ENCODE measurements at regions not wholly inside any gene's neighbourhood (a gene's known extent, or its start where the extent isn't known, plus 50 kb on each side); places are given as distances from the start of the nearest gene placed in this dataset.

- H3K4me3 ChIP-seq (ENCODE audit: low read length in 2 of 2), result no peak overlapping the region
- peaks cover 0 to 1% of the 10 kb centered on the region in 2 donors for H3K4me1 ChIP-seq (ENCODE audit: control insufficient read depth in 2 of 2, insufficient read depth in 1 of 2, low read depth in 1 of 2, low read length in 2 of 2)
- WGBS, 2 donors (ENCODE audit: extremely low coverage in 2 of 2, insufficient read length in 2 of 2, insufficient replicate concordance in 1 of 2), result 100% methylated on average over 1 of the region's 11 CpGs; no CpG with 5 or more reads in 1 of the 2 donors
- H3K27ac ChIP-seq (replicated peaks; ENCODE audit: low read length), result no peak overlapping the region
- no peak overlapping the region for H3K4ac ChIP-seq (ENCODE audit: low read length)
- H2BK5ac ChIP-seq (ENCODE audit: low read length), result no peak overlapping the region
- no peak overlapping the region for H3K18ac ChIP-seq (ENCODE audit: low read length)
- DNase-seq (ENCODE audit: low spot score), result no peak
- H3K9ac ChIP-seq (ENCODE audit: low read depth, low read length, poor library complexity), result no peak overlapping the region
- H3K9me3 ChIP-seq (replicated peaks in 1 of 2; ENCODE audit: control insufficient read depth in 2 of 2, insufficient read depth in 1 of 2, low read depth in 1 of 2, low read length in 2 of 2), result no peaks in the 10 kb centered on the region
- no peak overlapping the region for H2BK120ac ChIP-seq (ENCODE audit: low read depth, low read length)
- H3K27me3 ChIP-seq (ENCODE audit: control insufficient read depth in 3 of 3, insufficient read depth in 3 of 3, low read depth in 1 of 3, low read length in 3 of 3), result no peaks in the 10 kb centered on the region
- H2AFZ ChIP-seq (ENCODE audit: low read length), result no peak overlapping the region
- no peak overlapping the region for H2BK15ac ChIP-seq (ENCODE audit: low read length)
- H2BK12ac ChIP-seq (ENCODE audit: low read length), result no peak overlapping the region
- no peak overlapping the region for H3K14ac ChIP-seq (ENCODE audit: low read length)
- no peaks in the 10 kb centered on the region for H3K79me1 ChIP-seq (ENCODE audit: low read depth, low read length)
- no peak overlapping the region for H2AK5ac ChIP-seq (ENCODE audit: low read depth, low read length)
- H4K91ac ChIP-seq (ENCODE audit: low read depth, low read length, poor library complexity), result no peak overlapping the region
- no peak overlapping the region for H3K4me2 ChIP-seq (ENCODE audit: insufficient read depth, low read length, poor library complexity, severe bottlenecking)
- H4K8ac ChIP-seq (ENCODE audit: low read depth, low read length), result no peak overlapping the region
- no peaks in the 10 kb centered on the region for H3K36me3 ChIP-seq (replicated peaks in 1 of 2; ENCODE audit: control insufficient read depth in 2 of 2, insufficient read depth in 2 of 2, low read length in 2 of 2)
- no peak overlapping the region for H3K23ac ChIP-seq (ENCODE audit: low read depth, low read length, poor library complexity)
Measured at GRCh38 chr3:72214066-72214951, 429.4 kb upstream of the PROK2 start.

GRCh38 chr3:72213296-72214065 is 428.5 kb upstream of the PROK2 start:
- no peak overlapping the region for H3K4me3 ChIP-seq (ENCODE audit: low read length in 2 of 2)
- peaks cover 0 to 1% of the 10 kb centered on the region in 2 donors for H3K4me1 ChIP-seq (ENCODE audit: control insufficient read depth in 2 of 2, insufficient read depth in 1 of 2, low read depth in 1 of 2, low read length in 2 of 2)
- no peaks in the 10 kb centered on the region for H3K27me3 ChIP-seq (ENCODE audit: control insufficient read depth in 3 of 3, insufficient read depth in 3 of 3, low read depth in 1 of 3, low read length in 3 of 3)
- H2AK5ac ChIP-seq (ENCODE audit: low read depth, low read length), result no peak overlapping the region
- no peak overlapping the region for H3K18ac ChIP-seq (ENCODE audit: low read length)
- no peak overlapping the region for H3K14ac ChIP-seq (ENCODE audit: low read length)
- no peak overlapping the region for H3K9ac ChIP-seq (ENCODE audit: low read depth, low read length, poor library complexity)
- no peak overlapping the region for H3K27ac ChIP-seq (replicated peaks; ENCODE audit: low read length)
- no peak overlapping the region for H2AFZ ChIP-seq (ENCODE audit: low read length)
- DNase-seq (ENCODE audit: low spot score), result no peak
- H3K23ac ChIP-seq (ENCODE audit: low read depth, low read length, poor library complexity), result no peak overlapping the region
- no peak overlapping the region for H2BK120ac ChIP-seq (ENCODE audit: low read depth, low read length)
- no CpG with 5 or more reads among the region's 10 CpGs for WGBS, 2 donors (ENCODE audit: extremely low coverage in 2 of 2, insufficient read length in 2 of 2, insufficient replicate concordance in 1 of 2)
- no peak overlapping the region for H4K91ac ChIP-seq (ENCODE audit: low read depth, low read length, poor library complexity)
- H3K79me1 ChIP-seq (ENCODE audit: low read depth, low read length), result no peaks in the 10 kb centered on the region
- no peak overlapping the region for H2BK5ac ChIP-seq (ENCODE audit: low read length)
- H3K4ac ChIP-seq (ENCODE audit: low read length), result no peak overlapping the region
- H4K8ac ChIP-seq (ENCODE audit: low read depth, low read length), result no peak overlapping the region
- no peaks in the 10 kb centered on the region for H3K36me3 ChIP-seq (replicated peaks in 1 of 2; ENCODE audit: control insufficient read depth in 2 of 2, insufficient read depth in 2 of 2, low read length in 2 of 2)
- no peaks in the 10 kb centered on the region for H3K9me3 ChIP-seq (replicated peaks in 1 of 2; ENCODE audit: control insufficient read depth in 2 of 2, insufficient read depth in 1 of 2, low read depth in 1 of 2, low read length in 2 of 2)
- H2BK15ac ChIP-seq (ENCODE audit: low read length), result no peak overlapping the region
- H3K4me2 ChIP-seq (ENCODE audit: insufficient read depth, low read length, poor library complexity, severe bottlenecking), result no peak overlapping the region
- no peak overlapping the region for H2BK12ac ChIP-seq (ENCODE audit: low read length)

- Histone ChIP-seq H3K23ac (ENCODE audit: low read depth, low read length, poor library complexity) (no peak overlapping the region), H3K79me1 (ENCODE audit: low read depth, low read length) (no peaks in the 10 kb centered on the region), H2AFZ (ENCODE audit: low read length) (no peak overlapping the region), H2BK5ac (ENCODE audit: low read length) (no peak overlapping the region), H4K8ac (ENCODE audit: low read depth, low read length) (no peak overlapping the region), H3K4me1 (ENCODE audit: control insufficient read depth in 2 of 2, insufficient read depth in 1 of 2, low read depth in 1 of 2, low read length in 2 of 2) (peaks cover 0 to 1% of the 10 kb centered on the region in 2 donors), H3K4me3 (ENCODE audit: low read length in 2 of 2) (no peak overlapping the region), H2AK5ac (ENCODE audit: low read depth, low read length) (no peak overlapping the region), H3K9ac (ENCODE audit: low read depth, low read length, poor library complexity) (no peak overlapping the region), H3K4ac (ENCODE audit: low read length) (no peak overlapping the region), H3K27ac (replicated peaks; ENCODE audit: low read length) (no peak overlapping the region), H3K4me2 (ENCODE audit: insufficient read depth, low read length, poor library complexity, severe bottlenecking) (no peak overlapping the region), H2BK12ac (ENCODE audit: low read length) (no peak overlapping the region), H3K27me3 (ENCODE audit: control insufficient read depth in 3 of 3, insufficient read depth in 3 of 3, low read depth in 1 of 3, low read length in 3 of 3) (no peaks in the 10 kb centered on the region), H3K36me3 (replicated peaks in 1 of 2; ENCODE audit: control insufficient read depth in 2 of 2, insufficient read depth in 2 of 2, low read length in 2 of 2) (no peaks in the 10 kb centered on the region), H3K14ac (ENCODE audit: low read length) (no peak overlapping the region), H3K9me3 (replicated peaks in 1 of 2; ENCODE audit: control insufficient read depth in 2 of 2, insufficient read depth in 1 of 2, low read depth in 1 of 2, low read length in 2 of 2) (no peaks in the 10 kb centered on the region), H2BK15ac (ENCODE audit: low read length) (no peak overlapping the region), H2BK120ac (ENCODE audit: low read depth, low read length) (no peak overlapping the region), H4K91ac (ENCODE audit: low read depth, low read length, poor library complexity) (no peak overlapping the region), H3K18ac (ENCODE audit: low read length) (no peak overlapping the region)
- no CpG with 5 or more reads among the region's 4 CpGs for WGBS, 2 donors (ENCODE audit: extremely low coverage in 2 of 2, insufficient read length in 2 of 2, insufficient replicate concordance in 1 of 2)
- DNase-seq (ENCODE audit: low spot score), result no peak
Measured at GRCh38 chr3:72212396-72212795, 427.4 kb upstream of the PROK2 start.

GRCh38 chr3:72210261-72210660 is 425.3 kb upstream of the PROK2 start:
- Histone ChIP-seq H2BK12ac (ENCODE audit: low read length) (no peak overlapping the region), H3K9ac (ENCODE audit: low read depth, low read length, poor library complexity) (no peak overlapping the region), H3K4me1 (ENCODE audit: control insufficient read depth in 2 of 2, insufficient read depth in 1 of 2, low read depth in 1 of 2, low read length in 2 of 2) (peaks cover 0 to 1% of the 10 kb centered on the region in 2 donors), H3K36me3 (replicated peaks in 1 of 2; ENCODE audit: control insufficient read depth in 2 of 2, insufficient read depth in 2 of 2, low read length in 2 of 2) (no peaks in the 10 kb centered on the region), H3K79me1 (ENCODE audit: low read depth, low read length) (no peaks in the 10 kb centered on the region), H4K91ac (ENCODE audit: low read depth, low read length, poor library complexity) (no peak overlapping the region), H3K9me3 (replicated peaks in 1 of 2; ENCODE audit: control insufficient read depth in 2 of 2, insufficient read depth in 1 of 2, low read depth in 1 of 2, low read length in 2 of 2) (no peaks in the 10 kb centered on the region), H2AFZ (ENCODE audit: low read length) (no peak overlapping the region), H4K8ac (ENCODE audit: low read depth, low read length) (no peak overlapping the region), H3K4ac (ENCODE audit: low read length) (no peak overlapping the region), H3K23ac (ENCODE audit: low read depth, low read length, poor library complexity) (no peak overlapping the region), H2BK15ac (ENCODE audit: low read length) (no peak overlapping the region), H3K4me2 (ENCODE audit: insufficient read depth, low read length, poor library complexity, severe bottlenecking) (no peak overlapping the region), H3K18ac (ENCODE audit: low read length) (no peak overlapping the region), H2AK5ac (ENCODE audit: low read depth, low read length) (no peak overlapping the region), H2BK120ac (ENCODE audit: low read depth, low read length) (no peak overlapping the region), H3K14ac (ENCODE audit: low read length) (no peak overlapping the region), H3K27ac (replicated peaks; ENCODE audit: low read length) (no peak overlapping the region), H2BK5ac (ENCODE audit: low read length) (no peak overlapping the region), H3K4me3 (ENCODE audit: low read length in 2 of 2) (no peak overlapping the region), H3K27me3 (ENCODE audit: control insufficient read depth in 3 of 3, insufficient read depth in 3 of 3, low read depth in 1 of 3, low read length in 3 of 3) (no peaks in the 10 kb centered on the region)
- no peak for DNase-seq (ENCODE audit: low spot score)
- no CpG with 5 or more reads among the region's 8 CpGs for WGBS, 2 donors (ENCODE audit: extremely low coverage in 2 of 2, insufficient read length in 2 of 2, insufficient replicate concordance in 1 of 2)

Data from neuronal stem cell (in vitro differentiated cells).